ENCODE measurements at regions not wholly inside any gene's neighbourhood (a gene's known extent, or its start where the extent isn't known, plus 50 kb on each side); places are given as distances from the start of the nearest gene placed in this dataset.

- Histone ChIP-seq H3K4me1 (ENCODE audit: insufficient read depth, low read length) (peaks cover 10% of the 10 kb centered on the region), H3K9ac (ENCODE audit: low read depth, low read length) (no peak overlapping the region), H2AFZ (ENCODE audit: low read depth, low read length) (no peak overlapping the region), H3K4me3 (ENCODE audit: low read depth in 1 of 2, low read length in 2 of 2) (no peak overlapping the region), H4K20me1 (ENCODE audit: insufficient read depth, low read length) (no peaks in the 10 kb centered on the region), H3K36me3 (ENCODE audit: insufficient read depth, low read length) (no peaks in the 10 kb centered on the region), H3K27me3 (ENCODE audit: insufficient read depth, low read length, poor library complexity) (no peaks in the 10 kb centered on the region), H3K79me2 (ENCODE audit: insufficient read depth, low read length) (no peaks in the 10 kb centered on the region), H3K9me3 (ENCODE audit: insufficient read depth, low read length, severe bottlenecking) (no peaks in the 10 kb centered on the region), H3K4me2 (ENCODE audit: insufficient read depth, low read length) (no peak overlapping the region), H3K27ac (ENCODE audit: low read length) (no peak overlapping the region)
- no peak for ATAC-seq (ENCODE audit: insufficient read depth, low read depth)
- DNase-seq: no peak
- no peak for TF ChIP-seq CTCF (IDR thresholded peaks at IDR 0.05; ENCODE audit: borderline replicate concordance, extremely low read depth, low read length, poor library complexity, severe bottlenecking)
- TF ChIP-seq EZH2 (IDR thresholded peaks at IDR 0.05; ENCODE audit: borderline replicate concordance, low read depth, low read length, severe bottlenecking): no peak
Measured at GRCh38 chr10:30155401-30155800, 96.0 kb upstream of the JCAD start.

- ATAC-seq (ENCODE audit: insufficient read depth, low read depth): no peak
Measured at GRCh38 chr10:30154561-30154960, 95.2 kb upstream of the JCAD start.

GRCh38 chr10:30154126-30154525, 94.7 kb upstream of the JCAD start:
- no peak overlapping the region for H3K4me3 ChIP-seq (ENCODE audit: low read depth in 1 of 2, low read length in 2 of 2)
- H3K27ac ChIP-seq (ENCODE audit: low read length): no peak overlapping the region
- no peaks in the 10 kb centered on the region for H3K9me3 ChIP-seq (ENCODE audit: insufficient read depth, low read length, severe bottlenecking)
- no peak overlapping the region for H2AFZ ChIP-seq (ENCODE audit: low read depth, low read length)
- ATAC-seq (ENCODE audit: insufficient read depth, low read depth): no peak
- no peaks in the 10 kb centered on the region for H3K36me3 ChIP-seq (ENCODE audit: insufficient read depth, low read length)
- H3K4me1 ChIP-seq (ENCODE audit: insufficient read depth, low read length): peaks cover 10% of the 10 kb centered on the region
- TF ChIP-seq EZH2 (IDR thresholded peaks at IDR 0.05; ENCODE audit: borderline replicate concordance, low read depth, low read length, severe bottlenecking) (no peak), CTCF (IDR thresholded peaks at IDR 0.05; ENCODE audit: borderline replicate concordance, extremely low read depth, low read length, poor library complexity, severe bottlenecking) (no peak)
- H3K79me2 ChIP-seq (ENCODE audit: insufficient read depth, low read length): no peaks in the 10 kb centered on the region
- DNase-seq: no peak
- H3K27me3 ChIP-seq (ENCODE audit: insufficient read depth, low read length, poor library complexity): no peaks in the 10 kb centered on the region
- no peak overlapping the region for H3K9ac ChIP-seq (ENCODE audit: low read depth, low read length)
- no peak overlapping the region for H3K4me2 ChIP-seq (ENCODE audit: insufficient read depth, low read length)
- H4K20me1 ChIP-seq (ENCODE audit: insufficient read depth, low read length): no peaks in the 10 kb centered on the region

More at GRCh38 chr10:30154561-30154960, 95.2 kb upstream of the JCAD start:
- H3K9me3 ChIP-seq (ENCODE audit: insufficient read depth, low read length, severe bottlenecking): no peaks in the 10 kb centered on the region
- no peaks in the 10 kb centered on the region for H3K79me2 ChIP-seq (ENCODE audit: insufficient read depth, low read length)
- H2AFZ ChIP-seq (ENCODE audit: low read depth, low read length): no peak overlapping the region
- H3K9ac ChIP-seq (ENCODE audit: low read depth, low read length): no peak overlapping the region
- no peak overlapping the region for H3K27ac ChIP-seq (ENCODE audit: low read length)
- no peaks in the 10 kb centered on the region for H4K20me1 ChIP-seq (ENCODE audit: insufficient read depth, low read length)
- no peak for DNase-seq
- no peaks in the 10 kb centered on the region for H3K27me3 ChIP-seq (ENCODE audit: insufficient read depth, low read length, poor library complexity)
- no peak overlapping the region for H3K4me2 ChIP-seq (ENCODE audit: insufficient read depth, low read length)
- no peaks in the 10 kb centered on the region for H3K36me3 ChIP-seq (ENCODE audit: insufficient read depth, low read length)
- no peak for TF ChIP-seq EZH2 (IDR thresholded peaks at IDR 0.05; ENCODE audit: borderline replicate concordance, low read depth, low read length, severe bottlenecking)
- no peak for TF ChIP-seq CTCF (IDR thresholded peaks at IDR 0.05; ENCODE audit: borderline replicate concordance, extremely low read depth, low read length, poor library complexity, severe bottlenecking)
- H3K4me3 ChIP-seq (ENCODE audit: low read depth in 1 of 2, low read length in 2 of 2): no peak overlapping the region
- H3K4me1 ChIP-seq (ENCODE audit: insufficient read depth, low read length): peaks cover 10% of the 10 kb centered on the region
